Fibroblast of lung (primary cell): ENCODE measurements at regions not wholly inside any gene's neighbourhood (a gene's known extent, or its start where the extent isn't known, plus 50 kb on each side); places are given as distances from the start of the nearest gene placed in this dataset.

Source experiments
- DNase-seq, 2 donors: peaks; one replicate each; pipeline versions ENCODE4 v3.0.0 to v3.0.0-alpha.2; 2010; ENCODE audit warnings: low read depth in 2 of 2
- H2AFZ ChIP-seq: 2 replicates; pipeline ENCODE4 v1.5.1; 2012; ENCODE audit warnings: low read length, control low read depth, inconsistent platforms
- H3K27ac ChIP-seq: 2 replicates; pipeline ENCODE4 v1.5.1; 2011; ENCODE audit warnings: low read length, control low read depth; ENCODE audit not compliant: insufficient read depth
- H3K27me3 ChIP-seq: 2 replicates; pipeline ENCODE4 v1.5.1; 2011; ENCODE audit warnings: mild to moderate bottlenecking, low read length; ENCODE audit not compliant: control insufficient read depth, insufficient read depth
- H3K36me3 ChIP-seq: 2 replicates; pipeline ENCODE4 v1.5.1; 2011; ENCODE audit warnings: low read length; ENCODE audit not compliant: control insufficient read depth, insufficient read depth
- H3K4me1 ChIP-seq: 2 replicates; pipeline ENCODE4 v1.5.1; 2011; ENCODE audit warnings: low read length; ENCODE audit not compliant: control insufficient read depth, insufficient read depth; ENCODE audit errors: extremely low read depth
- H3K4me2 ChIP-seq: 2 replicates; pipeline ENCODE4 v1.5.1; 2011; ENCODE audit warnings: low read length, control low read depth; ENCODE audit not compliant: insufficient read depth; ENCODE audit errors: extremely low read depth
- H3K4me3 ChIP-seq, 4 experiments: fragments of 200-600 bp in 1 of 4; sonication (generic) in 1 of 4; replicated peaks in 1 of 4; 2 replicates each; pipeline ENCODE4 v1.5.1; 2011 to 2016; ENCODE audit warnings: low read length in 4 of 4, low read depth in 3 of 4, mild to moderate bottlenecking in 3 of 4, control low read depth in 2 of 4, inconsistent platforms in 1 of 4, mixed read lengths in 1 of 4; ENCODE audit not compliant: insufficient read depth in 1 of 4; ENCODE audit errors: control extremely low read depth in 1 of 4
- H3K79me2 ChIP-seq: 2 replicates; pipeline ENCODE4 v1.5.1; 2012; ENCODE audit warnings: mild to moderate bottlenecking, low read length, inconsistent platforms; ENCODE audit not compliant: control insufficient read depth, insufficient read depth
- H3K9ac ChIP-seq: 2 replicates; pipeline ENCODE4 v1.5.1; 2011; ENCODE audit warnings: mild to moderate bottlenecking, low read length, control low read depth; ENCODE audit not compliant: insufficient read depth
- H3K9me3 ChIP-seq: 2 replicates; pipeline ENCODE4 v1.5.1; 2012; ENCODE audit warnings: low read depth, low read length; ENCODE audit not compliant: control insufficient read depth, insufficient read depth
- H4K20me1 ChIP-seq: 2 replicates; pipeline ENCODE4 v1.5.1; 2011; ENCODE audit warnings: low read length; ENCODE audit not compliant: control insufficient read depth, insufficient read depth; ENCODE audit errors: extremely low read depth
- EZH2 ChIP-seq: IDR thresholded peaks from 2 replicates; pipeline ENCODE4 v1.5.1; 2012; ENCODE audit warnings: low read length, control low read depth, mild to moderate bottlenecking; ENCODE audit errors: missing control alignments
- TF ChIP-seq, protein P1 (sequence below), 2 donors: IDR thresholded peaks in 1 of 2; conservative IDR thresholded peaks in 1 of 2; 1 replicate in 1 of 2; 2 replicates in 1 of 2; pipeline ENCODE4 v1.5.1; 2011 to 2012; ENCODE audit warnings: low read length in 2 of 2, control low read depth in 1 of 2, inconsistent platforms in 1 of 2, low read depth in 1 of 2, mild to moderate bottlenecking in 1 of 2

- peak in 1 of 2 donors; percentile 70 for DNase-seq
- H3K4me1 ChIP-seq = no peaks in the 10 kb centered on the region
- no peak for TF ChIP-seq EZH2
- TF ChIP-seq, protein P1, sequence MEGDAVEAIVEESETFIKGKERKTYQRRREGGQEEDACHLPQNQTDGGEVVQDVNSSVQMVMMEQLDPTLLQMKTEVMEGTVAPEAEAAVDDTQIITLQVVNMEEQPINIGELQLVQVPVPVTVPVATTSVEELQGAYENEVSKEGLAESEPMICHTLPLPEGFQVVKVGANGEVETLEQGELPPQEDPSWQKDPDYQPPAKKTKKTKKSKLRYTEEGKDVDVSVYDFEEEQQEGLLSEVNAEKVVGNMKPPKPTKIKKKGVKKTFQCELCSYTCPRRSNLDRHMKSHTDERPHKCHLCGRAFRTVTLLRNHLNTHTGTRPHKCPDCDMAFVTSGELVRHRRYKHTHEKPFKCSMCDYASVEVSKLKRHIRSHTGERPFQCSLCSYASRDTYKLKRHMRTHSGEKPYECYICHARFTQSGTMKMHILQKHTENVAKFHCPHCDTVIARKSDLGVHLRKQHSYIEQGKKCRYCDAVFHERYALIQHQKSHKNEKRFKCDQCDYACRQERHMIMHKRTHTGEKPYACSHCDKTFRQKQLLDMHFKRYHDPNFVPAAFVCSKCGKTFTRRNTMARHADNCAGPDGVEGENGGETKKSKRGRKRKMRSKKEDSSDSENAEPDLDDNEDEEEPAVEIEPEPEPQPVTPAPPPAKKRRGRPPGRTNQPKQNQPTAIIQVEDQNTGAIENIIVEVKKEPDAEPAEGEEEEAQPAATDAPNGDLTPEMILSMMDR (conservative IDR thresholded peaks at IDR 0.05 in 1 of 2, IDR thresholded peaks at IDR 0.05 in 1 of 2; ENCODE audit: low read depth in 1 of 2, low read length in 2 of 2) = no peak
- no peaks in the 10 kb centered on the region for H3K79me2 ChIP-seq
- H3K9ac ChIP-seq = no peak overlapping the region
- H3K36me3 ChIP-seq = no peaks in the 10 kb centered on the region
- H3K4me3 ChIP-seq = no peak overlapping the region
- H2AFZ ChIP-seq = no peak overlapping the region
- H3K4me2 ChIP-seq = no peak overlapping the region
- H3K27me3 ChIP-seq = no peaks in the 10 kb centered on the region
- H3K9me3 ChIP-seq = no peaks in the 10 kb centered on the region
- H3K27ac ChIP-seq = no peak overlapping the region
- H4K20me1 ChIP-seq = no peaks in the 10 kb centered on the region
Measured at GRCh38 chr5:126054577-126055347, 368.4 kb upstream of the GRAMD2B start.

- Histone ChIP-seq H3K79me2 (no peaks in the 10 kb centered on the region), H3K27me3 (no peaks in the 10 kb centered on the region), H3K4me1 (no peaks in the 10 kb centered on the region), H3K9ac (no peak overlapping the region), H4K20me1 (no peaks in the 10 kb centered on the region), H3K4me2 (no peak overlapping the region), H3K4me3 (no peak overlapping the region), H2AFZ (no peak overlapping the region), H3K9me3 (no peaks in the 10 kb centered on the region), H3K36me3 (no peaks in the 10 kb centered on the region), H3K27ac (no peak overlapping the region)
- DNase-seq = peak in 1 of 2 donors; percentile 8
- no peak for TF ChIP-seq EZH2
- TF ChIP-seq, protein P1 (conservative IDR thresholded peaks at IDR 0.05 in 1 of 2, IDR thresholded peaks at IDR 0.05 in 1 of 2; ENCODE audit: low read depth in 1 of 2, low read length in 2 of 2) = no peak
Measured at GRCh38 chr5:126055348-126055729, 367.9 kb upstream of the GRAMD2B start.

DNA sequence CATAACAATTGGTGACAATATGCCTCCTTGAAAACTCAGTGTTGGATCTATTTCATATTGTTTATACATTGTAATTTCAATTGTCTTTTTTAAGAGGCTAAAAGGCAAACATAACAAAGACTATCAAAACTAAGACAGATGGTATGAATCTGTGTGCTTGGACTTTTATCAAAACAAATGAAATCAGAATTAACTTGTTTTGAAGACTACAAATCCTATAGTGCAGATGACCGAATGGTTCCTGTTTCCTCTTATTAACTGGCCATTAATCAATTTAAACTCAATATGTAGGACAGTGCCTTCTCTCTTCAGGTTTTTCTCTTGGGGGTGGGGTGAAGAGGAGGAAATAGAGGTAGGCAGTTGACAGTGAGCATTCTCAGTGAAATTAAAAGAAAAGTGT, 366.9 kb upstream of the GRAMD2B start:
- no peak for TF ChIP-seq EZH2
- TF ChIP-seq, protein P1 (conservative IDR thresholded peaks at IDR 0.05 in 1 of 2, IDR thresholded peaks at IDR 0.05 in 1 of 2; ENCODE audit: low read depth in 1 of 2, low read length in 2 of 2) = no peak
- Histone ChIP-seq H3K27ac (no peak overlapping the region), H3K9ac (no peak overlapping the region), H3K4me1 (no peaks in the 10 kb centered on the region), H3K4me2 (no peak overlapping the region), H4K20me1 (no peaks in the 10 kb centered on the region), H3K79me2 (no peaks in the 10 kb centered on the region), H3K36me3 (no peaks in the 10 kb centered on the region), H2AFZ (no peak overlapping the region), H3K4me3 (no peak overlapping the region), H3K27me3 (no peaks in the 10 kb centered on the region), H3K9me3 (no peaks in the 10 kb centered on the region)
- no peak for DNase-seq
